Loucy (cell line): ENCODE measurements at regions not wholly inside any gene's neighbourhood (a gene's known extent, or its start where the extent isn't known, plus 50 kb on each side); places are given as distances from the start of the nearest gene placed in this dataset.

Experiments used
- H2AFZ ChIP-seq: fragments of 200-600 bp; sonication (generic); 2 replicates; pipeline ENCODE4 v1.6.0; 2016; ENCODE audit warnings: antibody characterized with exemption, mild to moderate bottlenecking, low read length, moderate library complexity
- H3F3A ChIP-seq: fragments of 200-600 bp; 2 replicates; pipeline ENCODE4 v1.6.0; 2016; ENCODE audit warnings: antibody characterized with exemption, low read depth, mild to moderate bottlenecking
- H3K27me3 ChIP-seq: fragments of 200-600 bp; sonication (generic); 2 replicates; pipeline ENCODE4 v1.6.1; 2014; ENCODE audit warnings: low read length, mild to moderate bottlenecking; ENCODE audit not compliant: insufficient read depth, poor library complexity, severe bottlenecking
- H3K36me3 ChIP-seq: fragments of 200-600 bp; sonication (generic); 2 replicates; pipeline ENCODE4 v1.6.1; 2016; ENCODE audit warnings: low read length; ENCODE audit not compliant: insufficient read depth
- H3K4me1 ChIP-seq: fragments of 200-600 bp; sonication (generic); 2 replicates; pipeline ENCODE4 v1.5.1; 2014; ENCODE audit warnings: low read length, mild to moderate bottlenecking; ENCODE audit not compliant: insufficient read depth, poor library complexity, severe bottlenecking
- H3K4me2 ChIP-seq: fragments of 200-600 bp; sonication (generic); 2 replicates; pipeline ENCODE4 v1.6.0; 2014; ENCODE audit warnings: antibody characterized with exemption, low read length, low read depth, mild to moderate bottlenecking; ENCODE audit not compliant: poor library complexity, severe bottlenecking
- H3K4me3 ChIP-seq: fragments of 200-600 bp; sonication (generic); 2 replicates; pipeline ENCODE4 v1.5.1; 2014; ENCODE audit warnings: low read length, mild to moderate bottlenecking, mixed read lengths; ENCODE audit not compliant: poor library complexity, severe bottlenecking
- H3K79me2 ChIP-seq: fragments of 200-600 bp; sonication (generic); 2 replicates; pipeline ENCODE4 v1.6.1; 2014; ENCODE audit warnings: low read length; ENCODE audit not compliant: insufficient read depth
- H3K9ac ChIP-seq: fragments of 200-600 bp; sonication (generic); 2 replicates; pipeline ENCODE4 v1.6.0; 2014; ENCODE audit warnings: mild to moderate bottlenecking, low read depth, low read length, moderate library complexity; ENCODE audit not compliant: poor library complexity, severe bottlenecking
- H3K9me2 ChIP-seq: fragments of 200-600 bp; sonication (generic); replicated peaks from 2 replicates; pipeline ENCODE4 v1.6.1; 2016; ENCODE audit warnings: low read depth, low read length, mixed read lengths
- H3K9me3 ChIP-seq: fragments of 200-600 bp; sonication (generic); 2 replicates; pipeline ENCODE4 v1.6.1; 2014; ENCODE audit warnings: mild to moderate bottlenecking, antibody characterized with exemption, low read length, low read depth; ENCODE audit not compliant: insufficient read depth
- H4K20me1 ChIP-seq: fragments of 200-600 bp; sonication (generic); 2 replicates; pipeline ENCODE4 v1.6.0; 2014; ENCODE audit warnings: antibody characterized with exemption, low read length, mild to moderate bottlenecking; ENCODE audit not compliant: insufficient read depth, poor library complexity, severe bottlenecking
- CTCF ChIP-seq: fragments of 200-600 bp; sonication (generic); conservative IDR thresholded peaks from 2 replicates; pipeline ENCODE4 v1.5.1; 2014; ENCODE audit warnings: mild to moderate bottlenecking, antibody characterized with exemption, low read length
- EZH2phosphoT487 ChIP-seq: fragments of 200-600 bp; IDR thresholded peaks from 2 replicates; pipeline ENCODE4 v1.6.1; 2018; ENCODE audit warnings: antibody characterized with exemption, mild to moderate bottlenecking, moderate library complexity, borderline replicate concordance

- H3K79me2 ChIP-seq = no peaks in the 10 kb centered on the region
- H3K27me3 ChIP-seq = no peaks in the 10 kb centered on the region
- TF ChIP-seq CTCF = no peak
- no peak for TF ChIP-seq EZH2phosphoT487
- no peaks in the 10 kb centered on the region for H3K9me3 ChIP-seq
- H3K9me2 ChIP-seq = no peaks in the 10 kb centered on the region
- no peak overlapping the region for H3K4me3 ChIP-seq
- no peak overlapping the region for H2AFZ ChIP-seq
- no peaks in the 10 kb centered on the region for H3F3A ChIP-seq
- no peak overlapping the region for H3K9ac ChIP-seq
- no peaks in the 10 kb centered on the region for H3K4me1 ChIP-seq
- H3K4me2 ChIP-seq = no peak overlapping the region
- H4K20me1 ChIP-seq = no peaks in the 10 kb centered on the region
- H3K36me3 ChIP-seq = no peaks in the 10 kb centered on the region
Measured at GRCh38 chr6:113662093-113662665, 195.0 kb upstream of the MARCKS start.

- H3K9ac ChIP-seq = no peak overlapping the region
Measured at GRCh38 chr6:113662688-113663333, 194.3 kb upstream of the MARCKS start.

GRCh38 chr6:113664909-113665308, 192.2 kb upstream of the MARCKS start:
- H3F3A ChIP-seq = no peaks in the 10 kb centered on the region
- H3K9me2 ChIP-seq = no peaks in the 10 kb centered on the region
- no peak overlapping the region for H3K4me3 ChIP-seq
- H3K79me2 ChIP-seq = no peaks in the 10 kb centered on the region
- no peaks in the 10 kb centered on the region for H3K9me3 ChIP-seq
- H3K4me2 ChIP-seq = no peak overlapping the region
- TF ChIP-seq CTCF (no peak), EZH2phosphoT487 (no peak)
- no peaks in the 10 kb centered on the region for H4K20me1 ChIP-seq
- H3K36me3 ChIP-seq = no peaks in the 10 kb centered on the region
- H3K27me3 ChIP-seq = no peaks in the 10 kb centered on the region
- H3K4me1 ChIP-seq = no peaks in the 10 kb centered on the region
- H2AFZ ChIP-seq = no peak overlapping the region
- no peak overlapping the region for H3K9ac ChIP-seq

More at GRCh38 chr6:113662688-113663333, 194.3 kb upstream of the MARCKS start:
- Histone ChIP-seq H3K9me2 (no peaks in the 10 kb centered on the region), H3K4me3 (no peak overlapping the region), H3K79me2 (no peaks in the 10 kb centered on the region), H3F3A (no peaks in the 10 kb centered on the region), H3K4me1 (no peaks in the 10 kb centered on the region), H3K9me3 (no peaks in the 10 kb centered on the region), H3K4me2 (no peak overlapping the region), H4K20me1 (no peaks in the 10 kb centered on the region), H3K27me3 (no peaks in the 10 kb centered on the region), H3K36me3 (no peaks in the 10 kb centered on the region), H2AFZ (no peak overlapping the region)
- TF ChIP-seq EZH2phosphoT487 (no peak), CTCF (no peak)
